BJ (cell line): ENCODE measurements at regions not wholly inside any gene's neighbourhood (a gene's known extent, or its start where the extent isn't known, plus 50 kb on each side); places are given as distances from the start of the nearest gene placed in this dataset.

Experiments
- CTCF ChIA-PET: fragments of 350-600 bp; formaldehyde crosslinking; extraction: SDS; loops from one replicate; lab custom pipeline; 2021; ENCODE audit warnings: antibody characterized with exemption, inconsistent platforms; lab: Yijun Ruan, JAX
- POLR2A ChIA-PET: fragments of 300-600 bp; sonication (Branson Sonifier 250); formaldehyde crosslinking; extraction: SDS; loops from one replicate; lab custom pipeline; 2021; ENCODE audit warnings: antibody characterized with exemption; lab: Charles Lee
- DNase-seq: peaks from one replicate; pipeline ENCODE4 v3.0.0-alpha.2; 2011; ENCODE audit warnings: low read depth
- H3K27me3 ChIP-seq: 2 replicates; pipeline ENCODE4 v1.6.0; 2011; ENCODE audit warnings: low read length; ENCODE audit not compliant: control insufficient read depth, insufficient read depth
- H3K36me3 ChIP-seq: 2 replicates; pipeline ENCODE4 v1.5.1; 2011; ENCODE audit warnings: low read length; ENCODE audit not compliant: control insufficient read depth, insufficient read depth
- H3K4me3 ChIP-seq: 2 replicates; pipeline ENCODE4 v1.5.1; 2011; ENCODE audit warnings: low read depth, mild to moderate bottlenecking, control low read depth, low read length
- TF ChIP-seq, protein P1 (sequence below): IDR thresholded peaks from 2 replicates; pipeline ENCODE4 v1.5.1; 2011; ENCODE audit warnings: low read depth, mild to moderate bottlenecking, control low read depth, inconsistent platforms, low read length, moderate library complexity; ENCODE audit not compliant: insufficient read depth

DNA sequence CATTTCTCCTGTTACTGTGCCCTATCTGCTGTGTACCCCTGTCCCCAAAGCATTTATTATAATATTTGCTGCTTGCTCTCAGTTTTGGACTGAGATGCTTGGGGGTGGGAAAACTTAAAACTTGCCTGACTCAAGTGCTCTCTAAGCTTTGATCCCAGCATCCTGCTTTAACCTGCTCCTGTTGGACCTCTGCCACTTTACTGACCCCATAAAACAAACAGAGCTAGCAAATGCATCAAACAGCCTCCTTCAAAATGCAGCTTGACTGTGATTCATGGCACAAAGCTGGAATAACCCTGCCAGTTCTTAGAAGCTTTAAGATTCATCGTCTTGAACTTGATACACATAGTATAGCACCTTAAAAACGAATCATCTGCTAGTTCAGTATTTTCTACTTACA is 212.5 kb downstream of the DEPDC1B start:
- ChIA-PET POLR2A (no interaction called here), CTCF (no interaction called here)

DNA sequence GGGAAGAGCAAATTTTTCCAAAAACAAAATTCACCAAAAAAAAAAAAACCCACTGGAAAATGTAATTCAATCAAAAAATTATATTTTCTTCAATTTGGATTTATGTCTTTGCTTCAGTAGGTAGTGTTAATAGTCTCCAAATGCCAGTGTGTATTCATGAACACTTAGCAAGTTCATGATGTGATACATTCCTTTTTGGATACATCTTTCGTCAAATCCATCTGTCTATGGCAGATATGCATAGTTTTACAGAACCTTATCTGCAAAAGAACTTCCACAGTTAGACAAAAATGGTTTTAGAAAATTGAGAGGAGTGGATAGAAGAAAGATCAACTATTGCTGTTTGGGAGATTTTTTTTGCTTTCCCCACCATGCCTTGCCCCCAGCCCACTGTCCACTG is 214.6 kb downstream of the DEPDC1B start:
- POLR2A ChIA-PET = no interaction called here
- DNase-seq = no peak
- TF ChIP-seq, protein P1, sequence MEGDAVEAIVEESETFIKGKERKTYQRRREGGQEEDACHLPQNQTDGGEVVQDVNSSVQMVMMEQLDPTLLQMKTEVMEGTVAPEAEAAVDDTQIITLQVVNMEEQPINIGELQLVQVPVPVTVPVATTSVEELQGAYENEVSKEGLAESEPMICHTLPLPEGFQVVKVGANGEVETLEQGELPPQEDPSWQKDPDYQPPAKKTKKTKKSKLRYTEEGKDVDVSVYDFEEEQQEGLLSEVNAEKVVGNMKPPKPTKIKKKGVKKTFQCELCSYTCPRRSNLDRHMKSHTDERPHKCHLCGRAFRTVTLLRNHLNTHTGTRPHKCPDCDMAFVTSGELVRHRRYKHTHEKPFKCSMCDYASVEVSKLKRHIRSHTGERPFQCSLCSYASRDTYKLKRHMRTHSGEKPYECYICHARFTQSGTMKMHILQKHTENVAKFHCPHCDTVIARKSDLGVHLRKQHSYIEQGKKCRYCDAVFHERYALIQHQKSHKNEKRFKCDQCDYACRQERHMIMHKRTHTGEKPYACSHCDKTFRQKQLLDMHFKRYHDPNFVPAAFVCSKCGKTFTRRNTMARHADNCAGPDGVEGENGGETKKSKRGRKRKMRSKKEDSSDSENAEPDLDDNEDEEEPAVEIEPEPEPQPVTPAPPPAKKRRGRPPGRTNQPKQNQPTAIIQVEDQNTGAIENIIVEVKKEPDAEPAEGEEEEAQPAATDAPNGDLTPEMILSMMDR = no peak
- CTCF ChIA-PET = interaction anchor here (1.0 kb wide), 1 partner anchor 9 kb away, joined by 6 read pairs; no protein-coding TSS in a partner anchor
- no peaks in the 10 kb centered on the region for H3K36me3 ChIP-seq
- H3K4me3 ChIP-seq = no peak overlapping the region
- no peaks in the 10 kb centered on the region for H3K27me3 ChIP-seq

More for the DNA sequence above, 212.5 kb downstream of the DEPDC1B start:
- no peaks in the 10 kb centered on the region for H3K36me3 ChIP-seq
- no peaks in the 10 kb centered on the region for H3K27me3 ChIP-seq
- TF ChIP-seq, protein P1 = no peak
- H3K4me3 ChIP-seq = no peak overlapping the region
- DNase-seq = no peak

DNA sequence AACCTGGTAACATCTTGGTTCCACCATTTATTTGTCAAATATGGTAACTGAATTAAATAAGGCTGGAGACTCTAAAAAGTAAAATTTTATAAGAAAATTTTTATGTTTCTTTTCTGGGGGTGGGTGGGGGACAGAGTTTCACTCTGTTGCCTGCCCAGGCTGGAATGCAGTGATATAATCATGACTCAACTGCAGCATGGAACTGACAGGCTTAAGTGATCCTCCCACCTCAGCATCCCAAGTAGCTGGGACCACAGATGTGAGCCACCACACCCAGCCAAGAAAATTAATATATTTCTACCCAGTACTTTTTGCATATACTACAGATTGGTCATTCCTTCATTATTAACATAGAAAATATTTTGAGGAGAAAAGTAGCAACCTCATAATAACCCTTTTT is 216.9 kb downstream of the DEPDC1B start:
- TF ChIP-seq, protein P1 = no peak
- Histone ChIP-seq H3K4me3 (no peak overlapping the region), H3K27me3 (no peaks in the 10 kb centered on the region), H3K36me3 (no peaks in the 10 kb centered on the region)
- CTCF ChIA-PET = no interaction called here
- POLR2A ChIA-PET = no interaction called here
- no peak for DNase-seq

DNA sequence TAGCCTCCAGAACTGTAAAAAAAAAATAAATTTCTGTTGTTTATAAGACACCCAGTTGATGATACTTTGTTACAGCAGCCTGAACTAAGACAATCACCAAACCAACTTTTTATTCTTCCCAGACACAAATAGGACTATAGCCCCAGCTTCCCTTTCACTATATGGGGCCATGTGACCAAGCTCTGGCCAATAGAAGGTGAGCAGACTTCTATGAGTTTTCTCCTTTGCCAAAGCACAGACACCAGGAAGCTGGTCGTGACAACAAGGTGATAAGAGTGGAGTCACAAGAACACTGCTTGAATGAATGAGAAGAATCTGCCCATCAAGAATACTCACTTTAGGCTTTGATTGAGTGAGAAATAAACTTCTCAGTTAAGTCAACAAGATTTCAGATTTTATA is 217.7 kb downstream of the DEPDC1B start:
- Histone ChIP-seq H3K4me3 (no peak overlapping the region), H3K36me3 (no peaks in the 10 kb centered on the region), H3K27me3 (no peaks in the 10 kb centered on the region)
- POLR2A ChIA-PET = no interaction called here
- no peak for DNase-seq
- CTCF ChIA-PET = no interaction called here
- TF ChIP-seq, protein P1 = no peak

DNA sequence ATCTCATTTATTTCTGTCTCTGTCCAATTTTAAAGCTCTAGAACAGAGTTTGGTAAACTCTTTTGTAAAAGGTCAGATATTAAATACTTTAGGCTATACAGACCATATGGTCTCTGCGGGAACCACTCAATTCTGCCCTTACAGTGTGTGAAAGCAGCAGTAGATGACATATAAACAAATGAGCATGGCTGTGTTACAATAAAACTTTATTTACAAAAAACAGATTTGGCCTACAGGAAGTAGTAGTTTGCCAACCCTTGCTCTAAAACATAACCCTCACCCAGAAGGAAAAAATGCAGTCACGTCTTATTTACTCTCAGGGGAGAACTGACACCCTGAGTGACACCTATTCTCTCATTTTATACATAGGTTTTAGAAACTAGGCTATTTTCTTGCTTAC is 220.4 kb downstream of the DEPDC1B start:
- no peak overlapping the region for H3K4me3 ChIP-seq
- CTCF ChIA-PET = no interaction called here
- TF ChIP-seq, protein P1 = no peak
- no peaks in the 10 kb centered on the region for H3K27me3 ChIP-seq
- no peak for DNase-seq
- no peaks in the 10 kb centered on the region for H3K36me3 ChIP-seq
- POLR2A ChIA-PET = no interaction called here
